GM19467 (cell line): ENCODE measurements at regions not wholly inside any gene's neighbourhood (a gene's known extent, or its start where the extent isn't known, plus 50 kb on each side); places are given as distances from the start of the nearest gene placed in this dataset.

Source experiments
- ATAC-seq: cut with Tn5 transposase; IDR thresholded peaks from one replicate; pipeline ENCODE4 v1.9.1; 2021; ENCODE audit warnings: mild to moderate bottlenecking, moderate library complexity; ENCODE audit not compliant: unreplicated experiment

DNA sequence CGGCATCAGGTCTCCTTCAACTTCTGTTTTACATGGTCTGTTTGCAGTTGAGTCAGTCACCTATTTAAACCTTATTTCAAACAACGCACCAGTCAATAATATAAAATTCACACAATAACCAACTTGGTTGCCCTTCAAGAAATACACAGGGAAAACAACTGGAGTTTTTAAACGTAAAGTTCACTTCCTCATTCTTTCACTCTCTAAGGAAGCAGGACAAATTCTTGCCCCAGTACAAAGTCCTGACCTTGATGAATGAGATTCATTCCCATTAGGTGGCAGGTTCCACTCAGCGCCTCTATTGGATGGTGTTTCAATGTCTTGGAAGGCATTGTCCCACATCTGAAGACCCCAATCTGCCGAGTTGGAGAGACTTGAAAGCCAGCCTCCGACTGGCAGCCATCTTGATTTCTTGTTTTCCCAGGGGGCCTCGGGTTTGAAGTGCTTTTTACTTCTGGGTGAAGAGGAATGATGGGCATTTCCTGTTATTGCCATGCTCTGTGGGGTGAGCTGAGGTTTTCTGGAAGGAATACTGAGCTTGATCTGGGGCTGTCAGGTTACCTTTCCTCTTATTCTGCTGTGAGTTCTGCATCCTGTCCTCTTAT, 105.0 kb downstream of the ACER2 start:
- no peak for ATAC-seq

DNA sequence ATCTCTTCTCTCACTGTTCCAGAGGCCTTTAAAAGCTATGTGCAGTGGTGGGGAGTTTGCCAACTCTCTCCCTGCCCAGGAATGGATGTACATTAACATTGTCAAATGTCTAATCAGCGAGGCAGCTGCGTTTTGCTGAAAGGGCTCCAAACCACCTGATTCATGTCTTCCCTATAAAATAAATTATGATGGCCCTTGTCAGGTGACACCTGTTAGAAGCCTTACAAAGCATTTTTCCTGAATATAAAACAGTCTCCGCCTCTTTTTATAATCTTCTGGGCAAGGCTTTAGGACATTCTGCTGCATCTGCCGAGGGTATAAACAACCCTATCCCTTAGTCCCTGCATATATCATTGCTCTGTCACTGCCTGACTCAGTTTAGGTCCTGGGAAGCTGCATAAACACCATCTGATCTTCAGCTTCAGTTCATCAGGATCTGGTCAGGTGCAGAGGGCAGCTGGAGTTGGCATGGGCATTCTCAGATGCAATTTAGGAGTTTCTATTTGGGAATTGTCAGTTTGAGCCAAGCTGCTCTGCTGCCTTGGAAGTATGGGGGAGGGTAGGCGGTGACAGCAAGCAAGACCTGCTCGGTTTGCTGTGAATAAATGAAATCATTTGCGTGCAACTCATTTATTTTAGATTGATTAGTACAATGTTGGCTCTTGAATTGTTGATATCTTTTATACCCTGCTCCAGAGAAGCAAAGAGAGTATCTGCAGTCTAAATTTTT, 103.5 kb downstream of the ACER2 start:
- ATAC-seq, result no peak

DNA sequence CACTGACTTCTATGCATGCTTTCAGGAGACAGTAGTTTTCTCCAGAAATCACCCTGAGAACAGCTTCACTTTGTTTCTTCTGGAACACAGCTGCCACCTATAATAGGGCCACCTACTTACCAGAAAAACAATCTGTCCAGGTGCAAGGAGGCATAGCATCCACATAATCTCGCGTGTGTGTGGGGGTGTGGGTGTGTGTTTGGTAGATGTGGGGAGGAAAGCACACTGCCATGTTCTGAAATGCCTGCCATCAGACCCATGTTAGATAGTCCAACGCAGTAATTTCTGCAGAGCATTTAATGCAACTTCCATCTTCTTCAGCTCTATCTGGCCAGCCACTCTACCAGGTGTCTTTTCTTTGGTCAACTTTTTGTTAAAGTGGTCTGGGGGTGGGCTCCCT, 102.9 kb downstream of the ACER2 start:
- ATAC-seq, result no peak

DNA sequence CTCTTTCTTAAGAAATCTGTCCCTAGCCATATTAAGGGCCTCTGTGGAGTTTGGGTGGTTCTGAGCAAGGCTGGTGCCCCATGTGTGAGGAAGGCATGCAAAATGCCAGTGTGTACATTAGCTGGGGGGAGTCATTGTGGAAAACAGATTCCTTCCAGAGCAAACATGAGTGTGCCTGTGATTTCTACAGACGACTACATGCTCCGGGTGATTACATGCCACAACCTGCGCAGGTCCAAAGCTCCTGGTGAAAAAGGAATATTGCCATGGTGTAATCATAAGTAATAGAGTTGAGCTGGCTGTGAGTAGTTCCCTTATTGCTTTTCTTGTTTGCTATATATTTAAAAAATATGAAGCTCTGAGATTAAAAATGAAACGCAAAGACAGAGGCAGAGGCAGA, 102.1 kb downstream of the ACER2 start:
- no peak for ATAC-seq
